Adipocyte (in vitro differentiated cells): ENCODE measurements at regions not wholly inside any gene's neighbourhood (a gene's known extent, or its start where the extent isn't known, plus 50 kb on each side); places are given as distances from the start of the nearest gene placed in this dataset.
A peak's percentile ranks its signal among the peaks of the same experiment; 100 is the strongest.

Source experiments
- DNase-seq: peaks from one replicate; pipeline ENCODE4 v3.0.0-alpha.2; 2015; ENCODE audit warnings: low read depth
- H3K27me3 ChIP-seq: replicated peaks from 2 replicates; pipeline ENCODE4 v1.7.0; 2013; ENCODE audit warnings: mild to moderate bottlenecking, low read length, moderate library complexity; ENCODE audit not compliant: control insufficient read depth, insufficient read depth
- H3K36me3 ChIP-seq: 2 replicates; pipeline ENCODE4 v1.7.0; 2013; ENCODE audit warnings: low read length, mild to moderate bottlenecking, moderate library complexity; ENCODE audit not compliant: control insufficient read depth, insufficient read depth, severe bottlenecking
- H3K4me1 ChIP-seq: 2 replicates; pipeline ENCODE4 v1.7.0; 2013; ENCODE audit warnings: mild to moderate bottlenecking, low read length, moderate library complexity; ENCODE audit not compliant: control insufficient read depth, insufficient read depth
- H3K4me3 ChIP-seq: 2 replicates; pipeline ENCODE4 v1.7.0; 2013; ENCODE audit warnings: mild to moderate bottlenecking, low read length, moderate library complexity
- H3K9ac ChIP-seq: 2 replicates; pipeline ENCODE4 v1.7.0; 2013; ENCODE audit warnings: mild to moderate bottlenecking, low read length, moderate library complexity
- H3K9me3 ChIP-seq: 2 replicates; pipeline ENCODE4 v1.7.0; 2013; ENCODE audit warnings: mild to moderate bottlenecking, low read length, moderate library complexity; ENCODE audit not compliant: control insufficient read depth

DNA sequence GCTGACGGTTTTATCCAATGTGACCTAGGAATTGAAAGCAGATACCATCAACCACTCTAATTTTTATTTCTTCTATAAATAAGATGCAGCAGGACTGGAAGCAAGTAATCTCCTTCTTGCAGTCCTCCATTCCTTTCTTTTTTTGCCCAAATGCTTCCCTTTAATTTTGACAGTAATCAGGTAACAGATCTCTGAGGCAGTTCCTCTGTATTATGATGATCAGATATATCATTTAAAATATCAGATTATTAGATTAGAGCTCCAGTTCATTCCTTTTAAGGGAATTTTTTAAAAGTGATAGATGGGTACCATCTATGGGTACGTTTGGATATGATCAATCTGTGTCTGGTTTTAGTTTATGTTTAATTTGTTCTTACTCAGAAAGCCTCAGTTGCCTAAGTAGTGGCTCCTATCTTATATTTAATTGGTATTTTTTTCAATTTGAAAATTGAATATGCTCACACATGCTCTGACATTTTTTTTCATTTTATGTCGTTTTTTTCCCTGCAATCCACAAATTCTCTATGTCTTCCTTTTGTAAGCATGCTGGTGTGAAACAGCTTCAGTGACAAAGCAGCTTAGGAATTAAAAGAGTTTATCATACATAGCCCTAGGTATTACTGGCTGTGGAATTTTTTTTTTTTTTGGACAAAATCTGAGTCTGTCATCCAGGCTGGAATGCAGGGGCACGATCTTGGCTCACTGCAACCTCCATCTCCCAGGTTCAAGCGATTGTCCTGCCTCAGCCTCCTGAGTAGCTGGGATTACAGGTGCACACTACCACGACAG, 73.7 kb upstream of the ANK2 start:
- H3K4me1 ChIP-seq, result peaks cover 10% of the 10 kb centered on the region
- H3K27me3 ChIP-seq, result no peaks in the 10 kb centered on the region
- DNase-seq, result peak; percentile 11
- no peak overlapping the region for H3K9ac ChIP-seq
- no peak overlapping the region for H3K4me3 ChIP-seq
- H3K36me3 ChIP-seq, result no peaks in the 10 kb centered on the region
- H3K9me3 ChIP-seq, result no peaks in the 10 kb centered on the region

DNA sequence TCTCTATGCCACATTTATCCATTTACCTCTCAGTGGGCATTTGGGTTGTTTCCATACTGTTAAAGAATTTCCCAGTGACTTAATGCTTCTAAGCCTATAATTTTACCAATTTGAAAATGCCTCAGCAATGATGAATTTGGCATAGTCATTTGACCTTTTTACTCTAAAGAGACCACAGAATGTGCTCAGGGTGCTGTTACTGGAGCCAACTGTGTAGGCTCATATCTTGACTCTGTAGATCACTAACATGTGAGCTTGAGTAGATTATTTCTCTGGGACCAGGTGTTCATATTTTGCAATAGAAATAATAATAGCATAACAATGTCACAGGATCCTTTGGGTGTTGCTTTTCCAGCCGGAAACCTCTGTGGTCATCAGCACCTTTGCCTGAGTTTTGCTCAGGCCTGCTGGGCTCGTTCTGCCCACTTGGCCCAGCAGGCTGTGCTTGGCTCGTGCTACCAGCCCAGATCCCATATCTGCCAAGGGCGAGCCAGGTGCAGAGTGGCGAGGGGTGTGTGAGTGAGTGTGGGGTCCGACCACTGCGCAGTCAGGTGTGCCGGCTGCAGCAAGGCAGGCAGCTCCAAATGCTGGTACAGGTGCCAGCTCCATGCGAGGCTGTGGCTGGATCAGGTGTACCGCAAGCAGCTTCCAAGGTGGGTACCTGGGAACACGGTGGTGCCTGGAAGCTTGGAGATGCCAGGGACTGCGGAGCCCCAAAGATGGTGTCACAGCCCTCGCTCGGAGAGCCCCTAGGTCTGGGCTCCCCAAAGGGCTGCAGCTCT, 70.6 kb upstream of the ANK2 start:
- peak; percentile 20 for DNase-seq
- H3K4me1 ChIP-seq, result peaks cover 27% of the 10 kb centered on the region
- no peak overlapping the region for H3K4me3 ChIP-seq
- H3K9ac ChIP-seq, result no peak overlapping the region
- no peaks in the 10 kb centered on the region for H3K36me3 ChIP-seq
- no peaks in the 10 kb centered on the region for H3K9me3 ChIP-seq
- H3K27me3 ChIP-seq, result no peaks in the 10 kb centered on the region

DNA sequence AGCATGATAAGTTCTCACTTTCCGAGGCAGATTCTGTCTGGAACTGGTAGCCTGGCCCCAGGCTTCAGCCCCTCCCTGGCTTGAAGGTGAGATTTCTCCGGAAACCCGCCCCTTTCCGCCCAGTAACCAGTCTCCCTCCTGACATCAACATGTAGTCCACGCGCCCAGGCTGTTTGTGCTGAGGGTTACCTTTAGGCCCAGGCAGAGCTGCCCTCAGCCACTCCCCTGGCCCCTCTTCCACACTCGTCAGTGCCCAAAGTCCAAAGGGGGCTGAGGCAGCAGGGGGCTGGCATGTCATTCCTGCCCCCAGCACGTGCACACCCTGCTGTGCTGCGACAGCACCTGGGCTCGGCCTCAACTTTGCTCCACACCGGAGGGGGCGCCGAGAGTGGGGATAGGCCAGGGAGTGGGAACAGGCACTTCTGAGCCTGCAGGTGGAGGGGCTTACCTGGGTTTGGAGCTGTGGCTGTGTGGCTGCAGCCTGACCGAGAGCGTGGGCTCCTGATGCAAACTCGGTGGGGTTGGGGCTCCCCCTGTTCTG, 69.5 kb upstream of the ANK2 start:
- Histone ChIP-seq H3K9ac (no peak overlapping the region), H3K4me1 (peaks cover 31% of the 10 kb centered on the region), H3K36me3 (no peaks in the 10 kb centered on the region), H3K9me3 (no peaks in the 10 kb centered on the region), H3K4me3 (no peak overlapping the region), H3K27me3 (no peaks in the 10 kb centered on the region)
- no peak for DNase-seq

DNA sequence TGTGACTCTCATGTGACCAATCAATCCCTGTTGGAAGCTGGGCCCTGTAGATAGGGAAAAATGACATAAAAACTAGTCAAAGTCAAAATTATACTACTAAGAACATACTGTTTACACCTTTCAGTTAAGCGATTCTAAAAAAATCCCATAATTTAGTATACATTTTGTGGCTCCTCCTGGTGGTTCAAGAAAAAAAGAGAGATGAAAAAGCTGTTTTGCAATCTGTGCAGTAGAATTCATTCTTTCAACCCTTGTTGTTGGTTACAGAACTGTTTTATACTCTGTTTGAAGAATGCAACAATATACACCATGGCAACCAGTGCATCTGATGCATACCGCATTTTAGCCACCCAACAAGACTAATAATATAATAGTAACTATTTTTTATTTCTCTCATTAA, 66.8 kb upstream of the ANK2 start:
- Histone ChIP-seq H3K9me3 (no peaks in the 10 kb centered on the region), H3K27me3 (no peaks in the 10 kb centered on the region), H3K4me3 (no peak overlapping the region), H3K9ac (peak overlapping the region; percentile 45), H3K36me3 (no peaks in the 10 kb centered on the region), H3K4me1 (peaks cover 31% of the 10 kb centered on the region)
- peak; percentile 53 for DNase-seq

DNA sequence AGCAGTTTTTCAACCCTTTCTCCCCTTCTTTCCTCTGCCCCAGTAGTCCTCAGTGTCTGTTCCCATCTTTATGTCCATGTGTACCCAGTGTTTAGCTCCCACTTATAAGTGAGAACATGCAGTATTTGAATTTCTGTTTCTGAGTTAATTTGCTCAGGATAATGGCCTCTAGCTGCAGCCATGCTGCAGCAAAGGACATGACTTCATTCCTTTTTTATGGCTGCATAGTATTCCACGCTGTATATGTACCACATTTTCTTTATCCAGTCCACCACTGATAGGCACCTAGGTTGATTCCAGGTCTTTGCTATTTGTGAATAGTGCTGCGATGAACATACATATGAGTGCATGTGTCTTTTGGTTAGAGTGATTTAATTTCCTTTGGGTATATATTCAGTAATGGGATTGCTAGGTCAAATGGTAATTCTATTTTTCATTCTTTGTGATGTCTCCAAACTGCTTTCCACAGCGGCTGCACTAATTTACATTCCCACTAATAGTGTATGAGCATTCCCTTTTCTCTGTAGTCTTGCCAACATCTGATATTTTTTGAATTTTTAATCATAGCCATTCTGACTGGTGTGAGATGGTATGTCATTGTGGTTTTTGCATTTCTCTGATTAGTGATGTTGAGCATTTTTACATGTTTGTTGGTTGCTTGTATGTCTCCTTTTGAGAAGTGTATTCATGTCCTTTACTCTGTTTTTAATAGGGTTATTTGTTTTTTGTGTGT, 54.6 kb upstream of the ANK2 start:
- Histone ChIP-seq H3K27me3 (no peaks in the 10 kb centered on the region), H3K36me3 (no peaks in the 10 kb centered on the region), H3K9me3 (no peaks in the 10 kb centered on the region), H3K9ac (no peak overlapping the region), H3K4me1 (peaks cover 11% of the 10 kb centered on the region), H3K4me3 (no peak overlapping the region)
- no peak for DNase-seq
